Uterus (tissue), 3 donors: ENCODE measurements at regions not wholly inside any gene's neighbourhood (a gene's known extent, or its start where the extent isn't known, plus 50 kb on each side); places are given as distances from the start of the nearest gene placed in this dataset.

ENCODE experiments used
- DNase-seq, 2 donors: peaks; one replicate each; pipeline ENCODE4 v3.0.0-alpha.2; 2019 to 2020
- H3K27ac ChIP-seq, 2 donors: fragments of 200-600 bp; sonication (generic); 1 replicate in 1 of 2; 2 replicates in 1 of 2; pipeline ENCODE4 v1.5.1; 2016 to 2018
- H3K27me3 ChIP-seq, 2 donors: fragments of 200-600 bp; sonication (generic); one replicate each; pipeline ENCODE4 v1.5.1; 2018 to 2019; ENCODE audit warnings: control low read depth in 1 of 2
- H3K36me3 ChIP-seq, 2 donors: fragments of 200-600 bp; sonication (generic); one replicate each; pipeline ENCODE4 v1.5.1; 2019; ENCODE audit warnings: control low read depth in 1 of 2
- H3K4me1 ChIP-seq, 2 donors: fragments of 200-600 bp; sonication (generic); one replicate each; pipeline ENCODE4 v1.5.1; 2018 to 2019; ENCODE audit warnings: control low read depth in 1 of 2
- H3K4me3 ChIP-seq, 2 donors: fragments of 200-600 bp; sonication (generic); 1 replicate in 1 of 2; 2 replicates in 1 of 2; pipeline ENCODE4 v1.5.1; 2018 to 2019; ENCODE audit warnings: mild to moderate bottlenecking in 1 of 2
- H3K9me3 ChIP-seq, 2 donors: fragments of 200-600 bp; sonication (generic); one replicate each; pipeline ENCODE4 v1.5.1; 2019; ENCODE audit warnings: control low read depth in 1 of 2
- POLR2A ChIP-seq, 2 donors: fragments of 450-650 bp; IDR thresholded peaks; one replicate each; pipeline ENCODE4 v1.6.1; 2016; ENCODE audit warnings: antibody characterized with exemption in 2 of 2, mild to moderate bottlenecking in 1 of 2, moderate library complexity in 1 of 2
- intact Hi-C: fragments of 100-400 bp; cut with DNase I; formaldehyde crosslinking; loops from one replicate; pipeline ENCODE4 v1.15.1; 2023; ENCODE audit warnings: low total_unique reads
- TF ChIP-seq, protein P1 (sequence below), 4 experiments: fragments of 200-600 bp in 2 of 4; fragments of 450-650 bp in 2 of 4; sonication (generic) in 2 of 4; IDR thresholded peaks; one replicate each; pipeline ENCODE4 v1.5.1; 2016 to 2019; ENCODE audit warnings: antibody characterized with exemption in 4 of 4, mild to moderate bottlenecking in 2 of 4, moderate library complexity in 1 of 4
- donor health status: DM: yes; HTN: yes; CAD: no.

DNA sequence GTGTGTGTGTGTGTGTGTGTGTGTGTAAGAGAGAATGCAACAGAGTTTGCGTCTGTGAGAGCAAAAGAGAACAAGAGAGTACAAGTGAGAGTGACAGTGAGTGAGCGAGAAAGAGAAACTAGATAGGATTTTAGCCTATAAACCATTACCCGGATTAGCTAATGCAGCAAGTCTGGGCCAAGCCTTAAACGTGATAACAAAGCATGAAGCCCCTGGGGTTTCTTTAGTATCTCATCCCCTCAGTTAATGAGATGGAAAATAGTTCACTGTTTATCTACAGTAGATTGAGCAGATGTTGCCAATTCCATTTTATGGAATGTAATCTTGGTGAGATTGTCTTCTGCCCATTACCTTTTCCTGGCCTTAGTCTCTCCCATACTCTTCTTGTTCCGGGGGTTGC is 114.5 kb downstream of the MAT2B start:
- no peaks in the 10 kb centered on the region for H3K36me3 ChIP-seq
- no peaks in the 10 kb centered on the region for H3K27me3 ChIP-seq
- H3K4me1 ChIP-seq = no peaks in the 10 kb centered on the region
- H3K9me3 ChIP-seq = no peaks in the 10 kb centered on the region
- intact Hi-C loops = no loop called here
- H3K27ac ChIP-seq = no peak overlapping the region
- H3K4me3 ChIP-seq = no peak overlapping the region
- TF ChIP-seq POLR2A (IDR thresholded peaks at IDR 0.05) = no peak
- TF ChIP-seq, protein P1, sequence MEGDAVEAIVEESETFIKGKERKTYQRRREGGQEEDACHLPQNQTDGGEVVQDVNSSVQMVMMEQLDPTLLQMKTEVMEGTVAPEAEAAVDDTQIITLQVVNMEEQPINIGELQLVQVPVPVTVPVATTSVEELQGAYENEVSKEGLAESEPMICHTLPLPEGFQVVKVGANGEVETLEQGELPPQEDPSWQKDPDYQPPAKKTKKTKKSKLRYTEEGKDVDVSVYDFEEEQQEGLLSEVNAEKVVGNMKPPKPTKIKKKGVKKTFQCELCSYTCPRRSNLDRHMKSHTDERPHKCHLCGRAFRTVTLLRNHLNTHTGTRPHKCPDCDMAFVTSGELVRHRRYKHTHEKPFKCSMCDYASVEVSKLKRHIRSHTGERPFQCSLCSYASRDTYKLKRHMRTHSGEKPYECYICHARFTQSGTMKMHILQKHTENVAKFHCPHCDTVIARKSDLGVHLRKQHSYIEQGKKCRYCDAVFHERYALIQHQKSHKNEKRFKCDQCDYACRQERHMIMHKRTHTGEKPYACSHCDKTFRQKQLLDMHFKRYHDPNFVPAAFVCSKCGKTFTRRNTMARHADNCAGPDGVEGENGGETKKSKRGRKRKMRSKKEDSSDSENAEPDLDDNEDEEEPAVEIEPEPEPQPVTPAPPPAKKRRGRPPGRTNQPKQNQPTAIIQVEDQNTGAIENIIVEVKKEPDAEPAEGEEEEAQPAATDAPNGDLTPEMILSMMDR (IDR thresholded peaks at IDR 0.05) = no peak
- DNase-seq = no peak

DNA sequence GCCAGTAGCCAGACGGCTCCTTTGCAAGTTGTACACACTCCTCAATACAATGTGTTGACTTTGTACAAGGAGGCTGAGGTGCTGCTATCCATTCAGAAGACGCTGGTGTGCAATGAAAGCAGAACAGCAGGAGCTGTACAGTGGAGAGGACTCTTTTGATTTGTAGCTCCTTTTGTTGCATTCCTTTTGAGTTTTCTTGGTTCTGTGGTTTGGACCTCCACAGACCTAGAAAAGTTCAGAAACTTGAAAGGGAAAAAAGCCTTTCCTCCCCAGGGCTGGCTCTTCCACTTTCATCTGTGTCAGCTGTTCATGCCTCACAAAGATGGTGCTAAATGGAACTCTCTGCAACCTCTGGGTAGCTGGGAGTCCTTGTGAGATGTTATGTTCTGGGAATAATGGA is 117.4 kb downstream of the MAT2B start:
- no peak for DNase-seq
- H3K4me3 ChIP-seq = no peak overlapping the region
- intact Hi-C loops = no loop called here
- H3K9me3 ChIP-seq = no peaks in the 10 kb centered on the region
- H3K36me3 ChIP-seq = no peaks in the 10 kb centered on the region
- TF ChIP-seq POLR2A (IDR thresholded peaks at IDR 0.05) = no peak
- TF ChIP-seq, protein P1 (IDR thresholded peaks at IDR 0.05) = no peak
- no peaks in the 10 kb centered on the region for H3K27me3 ChIP-seq
- H3K27ac ChIP-seq = no peak overlapping the region
- H3K4me1 ChIP-seq = no peaks in the 10 kb centered on the region

DNA sequence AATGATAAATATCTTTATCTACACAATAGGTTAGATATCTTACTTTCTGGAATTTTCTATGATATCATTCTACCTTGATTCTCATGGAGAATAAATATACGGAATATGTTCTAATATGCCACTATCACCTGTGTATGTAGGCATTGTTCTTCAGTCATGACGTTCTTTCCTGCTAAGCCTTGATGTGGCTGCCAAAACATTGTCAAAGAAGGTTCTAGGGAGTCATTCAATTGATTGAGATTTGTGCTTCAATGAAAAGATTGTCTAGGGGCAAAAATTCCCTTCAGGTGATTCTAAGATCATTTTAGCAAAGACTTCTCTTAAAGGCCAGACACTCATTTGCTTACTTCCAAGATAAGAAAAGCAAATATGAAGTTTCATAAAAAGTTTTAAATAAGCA is 118.1 kb downstream of the MAT2B start:
- Histone ChIP-seq H3K27me3 (no peaks in the 10 kb centered on the region), H3K27ac (no peak overlapping the region), H3K4me1 (no peaks in the 10 kb centered on the region), H3K9me3 (no peaks in the 10 kb centered on the region), H3K4me3 (no peak overlapping the region), H3K36me3 (no peaks in the 10 kb centered on the region)
- TF ChIP-seq POLR2A (IDR thresholded peaks at IDR 0.05) = no peak
- TF ChIP-seq, protein P1 (IDR thresholded peaks at IDR 0.05) = no peak
- intact Hi-C loops = no loop called here
- no peak for DNase-seq

DNA sequence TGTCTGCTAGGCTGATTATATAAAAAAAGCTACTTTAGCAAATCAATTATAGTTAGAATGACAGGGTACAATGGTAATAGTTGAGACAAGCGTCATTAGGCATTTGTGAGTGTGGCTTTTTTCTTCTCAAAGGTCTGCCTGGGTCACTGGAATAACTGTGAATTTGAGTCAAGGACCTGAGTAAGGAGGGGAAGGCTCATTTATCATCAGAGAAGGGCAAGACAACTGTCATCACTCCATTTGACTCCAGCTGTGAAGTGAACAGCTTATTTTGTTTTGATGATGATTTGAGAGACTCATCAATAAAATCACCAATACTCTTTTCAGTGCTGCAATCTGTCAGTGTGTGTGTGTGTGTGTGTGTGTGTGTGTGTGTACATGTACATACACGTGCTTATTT is 118.6 kb downstream of the MAT2B start:
- Histone ChIP-seq H3K27ac (no peak overlapping the region), H3K9me3 (no peaks in the 10 kb centered on the region), H3K4me3 (no peak overlapping the region), H3K4me1 (no peaks in the 10 kb centered on the region), H3K27me3 (no peaks in the 10 kb centered on the region), H3K36me3 (no peaks in the 10 kb centered on the region)
- intact Hi-C loops = no loop called here
- no peak for DNase-seq
- TF ChIP-seq, protein P1 (IDR thresholded peaks at IDR 0.05) = no peak
- TF ChIP-seq POLR2A (IDR thresholded peaks at IDR 0.05) = no peak

DNA sequence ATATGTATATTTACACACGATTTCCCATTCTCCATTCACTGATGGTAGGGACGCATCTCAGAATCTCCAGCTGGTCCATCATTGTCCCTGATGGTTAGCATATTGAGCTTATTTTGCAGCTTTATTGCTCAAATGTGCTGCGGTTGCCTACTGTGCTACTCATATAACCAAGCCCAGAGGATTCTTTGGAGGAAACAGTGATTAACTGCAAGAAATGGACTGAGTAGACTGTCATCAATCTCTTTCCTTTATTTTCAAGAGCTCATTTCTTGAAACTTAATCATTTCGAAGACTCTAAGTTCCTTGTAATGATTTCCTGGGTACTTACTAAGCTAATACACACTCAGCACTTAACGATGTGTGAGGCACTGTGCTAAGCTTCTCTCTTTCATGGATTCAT is 119.0 kb downstream of the MAT2B start:
- no peaks in the 10 kb centered on the region for H3K9me3 ChIP-seq

More for the DNA sequence above, 119.0 kb downstream of the MAT2B start:
- no peaks in the 10 kb centered on the region for H3K36me3 ChIP-seq
- no peaks in the 10 kb centered on the region for H3K4me1 ChIP-seq
- no peak for TF ChIP-seq POLR2A (IDR thresholded peaks at IDR 0.05)
- TF ChIP-seq, protein P1 (IDR thresholded peaks at IDR 0.05) = no peak
- no peak overlapping the region for H3K27ac ChIP-seq
- intact Hi-C loops = no loop called here
- no peak for DNase-seq
- H3K27me3 ChIP-seq = no peaks in the 10 kb centered on the region
- no peak overlapping the region for H3K4me3 ChIP-seq
